Peyer's patch (tissue), 4 donors: ENCODE measurements at regions not wholly inside any gene's neighbourhood (a gene's known extent, or its start where the extent isn't known, plus 50 kb on each side); places are given as distances from the start of the nearest gene placed in this dataset.

Experiments
- CTCF ChIP-seq, 6 experiments: fragments of 450-650 bp in 4 of 6; fragments of 200-600 bp in 2 of 6; sonication (generic) in 1 of 6; IDR thresholded peaks; one replicate each; pipeline ENCODE4 v1.5.1; 2017 to 2019; ENCODE audit warnings: antibody characterized with exemption in 6 of 6, mild to moderate bottlenecking in 3 of 6, moderate library complexity in 1 of 6
- POLR2A ChIP-seq, 2 donors: fragments of 450-650 bp; IDR thresholded peaks; one replicate each; pipeline ENCODE4 v1.5.1; 2017; ENCODE audit warnings: antibody characterized with exemption in 2 of 2, mild to moderate bottlenecking in 2 of 2, moderate library complexity in 2 of 2

DNA sequence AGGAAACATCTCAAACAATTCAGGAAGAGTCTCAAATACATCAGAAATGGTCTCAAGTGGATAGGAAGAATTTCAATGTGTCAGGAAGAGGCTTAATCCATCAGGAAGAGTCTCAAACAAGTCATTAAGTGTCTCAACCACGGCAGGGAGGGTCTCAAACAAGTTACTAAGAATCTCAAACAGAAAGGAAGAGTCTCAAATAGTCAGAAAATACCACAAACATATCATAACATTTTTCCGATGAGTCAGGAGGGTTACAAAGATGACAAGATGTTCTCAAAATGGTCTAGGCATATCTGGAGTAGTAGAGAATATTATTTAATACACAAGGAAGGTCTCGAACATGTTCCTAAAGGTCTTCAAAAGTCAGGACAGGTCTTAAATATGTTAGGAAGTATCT is 109.3 kb upstream of the USP9X start:
- no peak for TF ChIP-seq POLR2A (IDR thresholded peaks at IDR 0.05)
- TF ChIP-seq CTCF (IDR thresholded peaks at IDR 0.05), result no peak
